ENCODE measurements at regions not wholly inside any gene's neighbourhood (a gene's known extent, or its start where the extent isn't known, plus 50 kb on each side); places are given as distances from the start of the nearest gene placed in this dataset.

GRCh38 chr11:119985551-119985950, 152.4 kb downstream of the TRIM29 start:
- no peak for TF ChIP-seq EZH2 (IDR thresholded peaks at IDR 0.05; ENCODE audit: borderline replicate concordance)
- TF ChIP-seq CTCF (IDR thresholded peaks at IDR 0.05; ENCODE audit: poor library complexity): no peak

Data from hepatocyte (in vitro differentiated cells).